ENCODE measurements at regions not wholly inside any gene's neighbourhood (a gene's known extent, or its start where the extent isn't known, plus 50 kb on each side); places are given as distances from the start of the nearest gene placed in this dataset.

GRCh38 chr16:86872833-86873232, 294.5 kb downstream of the FOXL1 start (continued):
- TF ChIP-seq ZBTB33 (IDR thresholded peaks at IDR 0.05) (no peak), SP1 (IDR thresholded peaks at IDR 0.05) (no peak), FOXA2 (IDR thresholded peaks at IDR 0.05) (no peak), FOXA1 (IDR thresholded peaks at IDR 0.05) (no peak), HNF4G (IDR thresholded peaks at IDR 0.05) (no peak)

GRCh38 chr16:86874141-86874540, 295.8 kb downstream of the FOXL1 start:
- WGBS, result 43% methylated on average over 2 of the region's 2 CpGs
- H3K4me3 ChIP-seq (ENCODE audit: low read depth in 1 of 3, low read length in 3 of 3), result no peak overlapping the region
- H3K27ac ChIP-seq (ENCODE audit: low read depth in 1 of 2, low read length in 2 of 2), result no peak overlapping the region
- no peak overlapping the region for H3K9ac ChIP-seq (ENCODE audit: low read depth in 1 of 2, low read length in 2 of 2)
- H3K9me3 ChIP-seq (ENCODE audit: control insufficient read depth in 4 of 4, low read length in 3 of 4), result peaks cover 0 to 9% (median 8%) of the 10 kb centered on the region in 4 donors
- H3K36me3 ChIP-seq (ENCODE audit: control insufficient read depth in 4 of 4, insufficient read depth in 3 of 4, low read depth in 1 of 4, low read length in 3 of 4), result no peaks in the 10 kb centered on the region
- no peak for TF ChIP-seq GABPA (IDR thresholded peaks at IDR 0.05 in 1 of 2, conservative IDR thresholded peaks at IDR 0.05 in 1 of 2)
- no peak for TF ChIP-seq FOXA2 (IDR thresholded peaks at IDR 0.05)
- no peak for TF ChIP-seq REST (IDR thresholded peaks at IDR 0.05)
- TF ChIP-seq RXRA (IDR thresholded peaks at IDR 0.05), result no peak
- TF ChIP-seq TAF1 (conservative IDR thresholded peaks at IDR 0.05), result no peak
- TF ChIP-seq YY1 (IDR thresholded peaks at IDR 0.05), result no peak
- no peak for TF ChIP-seq NR2F2 (IDR thresholded peaks at IDR 0.05)
- TF ChIP-seq CTCF (IDR thresholded peaks at IDR 0.05; ENCODE audit: low read depth, low read length, missing input control), result peak; percentile 46
- TF ChIP-seq RAD21 (IDR thresholded peaks at IDR 0.05), result peak; percentile 41 to 50
- no peak for TF ChIP-seq JUND (IDR thresholded peaks at IDR 0.05)
- no peak for DNase-seq (ENCODE audit: low spot score)
- no peaks in the 10 kb centered on the region for H3K4me1 ChIP-seq (ENCODE audit: control insufficient read depth in 4 of 4, insufficient read depth in 4 of 4, low read length in 3 of 4)
- peaks cover 0 to 5% (median 2%) of the 10 kb centered on the region in 4 donors for H3K27me3 ChIP-seq (ENCODE audit: control insufficient read depth in 4 of 4, insufficient read depth in 4 of 4, low read length in 3 of 4)

- H3K27me3 ChIP-seq (ENCODE audit: control insufficient read depth in 4 of 4, insufficient read depth in 4 of 4, low read length in 3 of 4), result peaks cover 0 to 10% (median 2%) of the 10 kb centered on the region in 4 donors
- DNase-seq (ENCODE audit: low spot score), result no peak
- TF ChIP-seq REST (IDR thresholded peaks at IDR 0.05) (no peak), CTCF (IDR thresholded peaks at IDR 0.05; ENCODE audit: low read depth, low read length, missing input control) (no peak), HNF4G (IDR thresholded peaks at IDR 0.05) (no peak), FOXA2 (IDR thresholded peaks at IDR 0.05) (no peak), JUND (IDR thresholded peaks at IDR 0.05) (no peak), TAF1 (conservative IDR thresholded peaks at IDR 0.05) (no peak), GABPA (IDR thresholded peaks at IDR 0.05 in 1 of 2, conservative IDR thresholded peaks at IDR 0.05 in 1 of 2) (no peak), SP1 (IDR thresholded peaks at IDR 0.05) (no peak)
These were observed 298.1 kb downstream of the FOXL1 start for GRCh38 chr16:86876499-86876898.

More at GRCh38 chr16:86876499-86876898, 298.1 kb downstream of the FOXL1 start:
- Histone ChIP-seq H3K27ac (ENCODE audit: low read depth in 1 of 2, low read length in 2 of 2) (no peak overlapping the region), H3K36me3 (ENCODE audit: control insufficient read depth in 4 of 4, insufficient read depth in 3 of 4, low read depth in 1 of 4, low read length in 3 of 4) (no peaks in the 10 kb centered on the region), H3K9me3 (ENCODE audit: control insufficient read depth in 4 of 4, low read length in 3 of 4) (peaks cover 0 to 8% (median under 1%) of the 10 kb centered on the region in 4 donors), H3K4me1 (ENCODE audit: control insufficient read depth in 4 of 4, insufficient read depth in 4 of 4, low read length in 3 of 4) (no peaks in the 10 kb centered on the region), H3K4me3 (ENCODE audit: low read depth in 1 of 3, low read length in 3 of 3) (no peak overlapping the region), H3K9ac (ENCODE audit: low read depth in 1 of 2, low read length in 2 of 2) (no peak overlapping the region)
- 78% methylated on average over 10 of the region's 10 CpGs for WGBS

Measured in liver (tissue), 8 donors.